H1 (cell line): ENCODE measurements at regions not wholly inside any gene's neighbourhood (a gene's known extent, or its start where the extent isn't known, plus 50 kb on each side); places are given as distances from the start of the nearest gene placed in this dataset.

Experiments used
- CHD1 ChIP-seq: IDR thresholded peaks from 2 replicates; pipeline ENCODE4 v1.6.1; 2012; ENCODE audit warnings: low read depth, low read length, improper control_type of control experiment
- JUND ChIP-seq: IDR thresholded peaks from 2 replicates; pipeline ENCODE4 v1.6.1; 2011; ENCODE audit warnings: mild to moderate bottlenecking, improper control_type of control experiment, low read length
- POLR2A ChIP-seq, 2 experiments: IDR thresholded peaks; 1 replicate in 1 of 2; 2 replicates in 1 of 2; pipeline ENCODE4 v1.6.1; 2011; ENCODE audit warnings: low read depth in 2 of 2, low read length in 2 of 2, mild to moderate bottlenecking in 2 of 2; ENCODE audit errors: control extremely low read depth in 1 of 2
- SAP30 ChIP-seq: fragments of 300-600 bp; sonication (generic); IDR thresholded peaks from 2 replicates; pipeline ENCODE4 v1.7.1; 2012; ENCODE audit warnings: low read length, moderate library complexity, mild to moderate bottlenecking, inconsistent platforms; ENCODE audit not compliant: insufficient read depth, insufficient replicate concordance
- TBP ChIP-seq: IDR thresholded peaks from 2 replicates; pipeline ENCODE4 v1.6.1; 2011; ENCODE audit warnings: low read depth, low read length, improper control_type of control experiment

GRCh38 chr1:19015476-19015875 lies 59.0 kb upstream of the IFFO2 start:
- TF ChIP-seq SAP30 = no peak
- no peak for TF ChIP-seq CHD1
- no peak for TF ChIP-seq POLR2A (IDR thresholded peaks at IDR 0.05; ENCODE audit: control extremely low read depth in 1 of 2, low read depth in 2 of 2, low read length in 2 of 2)
- TF ChIP-seq JUND = no peak
- TF ChIP-seq TBP = no peak
